ENCODE measurements at regions not wholly inside any gene's neighbourhood (a gene's known extent, or its start where the extent isn't known, plus 50 kb on each side); places are given as distances from the start of the nearest gene placed in this dataset.
"Not testable (repeated sequence)": the region's sequence is repeated elsewhere in the genome, so short reads cannot be mapped to it uniquely, and the experiment has no call there.

GRCh38 chr2:156956161-156956560, 301.3 kb upstream of the GALNT5 start:
- DNase-seq: no peak

- no peak for DNase-seq
These were observed 299.1 kb upstream of the GALNT5 start for GRCh38 chr2:156958374-156958773.

- no peak for DNase-seq
These were observed 298.0 kb upstream of the GALNT5 start for GRCh38 chr2:156959481-156959880.

- DNase-seq: no peak
These were observed 274.9 kb upstream of the GALNT5 start for GRCh38 chr2:156982615-156983014.

- no peak for DNase-seq
These were observed 271.0 kb upstream of the GALNT5 start for GRCh38 chr2:156986339-156986988.

GRCh38 chr2:156999661-157000060, 257.8 kb upstream of the GALNT5 start:
- DNase-seq: no peak

- no peak for DNase-seq
These were observed 252.7 kb upstream of the GALNT5 start for GRCh38 chr2:157004789-157005188.

- DNase-seq: no peak
These were observed 242.4 kb upstream of the GALNT5 start for GRCh38 chr2:157015015-157015575.

GRCh38 chr2:157023264-157023663, 234.2 kb upstream of the GALNT5 start:
- not testable (repeated sequence) for DNase-seq

- no peak for DNase-seq
These were observed 233.4 kb upstream of the GALNT5 start for GRCh38 chr2:157024129-157024528.

GRCh38 chr2:157032017-157032416, 225.5 kb upstream of the GALNT5 start:
- DNase-seq: no peak

- DNase-seq: no peak
These were observed 220.8 kb upstream of the GALNT5 start for GRCh38 chr2:157036726-157037125.

GRCh38 chr2:157043786-157044185, 213.7 kb upstream of the GALNT5 start:
- DNase-seq: no peak

GRCh38 chr2:157046396-157046795, 211.1 kb upstream of the GALNT5 start:
- no peak for DNase-seq

GRCh38 chr2:157052685-157053224, 204.8 kb upstream of the GALNT5 start:
- DNase-seq: no peak

- no peak for DNase-seq
These were observed 203.6 kb upstream of the GALNT5 start for GRCh38 chr2:157053876-157054275.

GRCh38 chr2:157055660-157056199, 201.8 kb upstream of the GALNT5 start:
- DNase-seq: no peak

GRCh38 chr2:157056200-157056676, 201.3 kb upstream of the GALNT5 start:
- DNase-seq: no peak

GRCh38 chr2:157058161-157058560, 199.3 kb upstream of the GALNT5 start:
- DNase-seq: no peak

GRCh38 chr2:157059036-157059435, 198.5 kb upstream of the GALNT5 start:
- no peak for DNase-seq

GRCh38 chr2:157061799-157062198, 195.7 kb upstream of the GALNT5 start:
- DNase-seq: no peak

- no peak for DNase-seq
These were observed 189.9 kb upstream of the GALNT5 start for GRCh38 chr2:157067562-157067961.

- DNase-seq: no peak
These were observed 189.3 kb upstream of the GALNT5 start for GRCh38 chr2:157068237-157068636.

GRCh38 chr2:157075924-157076323, 181.6 kb upstream of the GALNT5 start:
- DNase-seq: no peak

Data from CD4-positive, alpha-beta T cell treated with Interleukin-10 for 1 hour (primary cell).